ENCODE measurements at regions not wholly inside any gene's neighbourhood (a gene's known extent, or its start where the extent isn't known, plus 50 kb on each side); places are given as distances from the start of the nearest gene placed in this dataset.

GRCh38 chr2:144277622-144278354, 242.1 kb downstream of the ZEB2 start:
- no peak for DNase-seq (ENCODE audit: low spot score)
- intact Hi-C loops (cut with micrococcal nuclease) = loop anchor here (2.0 to 5.0 kb wide), 3 partner anchors 43 to 95 kb away; no protein-coding TSS in a partner anchor
- peaks cover 8% of the 10 kb centered on the region for H3K36me3 Mint-ChIP-seq (ENCODE audit: low read depth)
- H3K27me3 Mint-ChIP-seq (ENCODE audit: low read depth) = no peaks in the 10 kb centered on the region
- no peaks in the 10 kb centered on the region for H3K9me3 Mint-ChIP-seq
- peak overlapping the region; percentile 81 for H3K27ac Mint-ChIP-seq
- peaks cover 37% of the 10 kb centered on the region for H3K4me1 Mint-ChIP-seq (ENCODE audit: low read depth)
- no peak overlapping the region for H3K4me3 Mint-ChIP-seq (ENCODE audit: low read depth)

- Mint-ChIP-seq H3K4me3 (ENCODE audit: low read depth) (no peak overlapping the region), H3K9me3 (no peaks in the 10 kb centered on the region), H3K4me1 (ENCODE audit: low read depth) (peaks cover 38% of the 10 kb centered on the region), H3K27me3 (ENCODE audit: low read depth) (no peaks in the 10 kb centered on the region), H3K36me3 (ENCODE audit: low read depth) (peaks cover 16% of the 10 kb centered on the region), H3K27ac (no peak overlapping the region)
- intact Hi-C loops (cut with micrococcal nuclease) = loop anchor here (5.0 kb wide), 1 partner anchor 97 kb away; no protein-coding TSS in a partner anchor
- DNase-seq (ENCODE audit: low spot score) = no peak
Measured at GRCh38 chr2:144275340-144275739, 244.6 kb downstream of the ZEB2 start.

- H3K4me1 Mint-ChIP-seq (ENCODE audit: low read depth) = peaks cover 26% of the 10 kb centered on the region
- H3K4me3 Mint-ChIP-seq (ENCODE audit: low read depth) = no peak overlapping the region
- H3K36me3 Mint-ChIP-seq (ENCODE audit: low read depth) = peaks cover 16% of the 10 kb centered on the region
- DNase-seq (ENCODE audit: low spot score) = no peak
- intact Hi-C loops (cut with micrococcal nuclease) = no loop called here
- H3K9me3 Mint-ChIP-seq = no peaks in the 10 kb centered on the region
- H3K27me3 Mint-ChIP-seq (ENCODE audit: low read depth) = no peaks in the 10 kb centered on the region
- H3K27ac Mint-ChIP-seq = no peak overlapping the region
Measured at GRCh38 chr2:144274131-144274530, 245.8 kb downstream of the ZEB2 start.

- H3K9me3 Mint-ChIP-seq = no peaks in the 10 kb centered on the region
- H3K4me1 Mint-ChIP-seq (ENCODE audit: low read depth) = peaks cover 31% of the 10 kb centered on the region
- H3K4me3 Mint-ChIP-seq (ENCODE audit: low read depth) = no peak overlapping the region
- H3K36me3 Mint-ChIP-seq (ENCODE audit: low read depth) = peaks cover 21% of the 10 kb centered on the region
- no peaks in the 10 kb centered on the region for H3K27me3 Mint-ChIP-seq (ENCODE audit: low read depth)
- DNase-seq (ENCODE audit: low spot score) = no peak
- intact Hi-C loops (cut with micrococcal nuclease) = no loop called here
- no peak overlapping the region for H3K27ac Mint-ChIP-seq
Measured at GRCh38 chr2:144270951-144271350, 249.0 kb downstream of the ZEB2 start.

- peaks cover 39% of the 10 kb centered on the region for H3K4me1 Mint-ChIP-seq (ENCODE audit: low read depth)
- intact Hi-C loops (cut with micrococcal nuclease) = no loop called here
- DNase-seq (ENCODE audit: low spot score) = no peak
- H3K36me3 Mint-ChIP-seq (ENCODE audit: low read depth) = peaks cover 28% of the 10 kb centered on the region
- H3K27ac Mint-ChIP-seq = peak overlapping the region; percentile 84
- H3K27me3 Mint-ChIP-seq (ENCODE audit: low read depth) = no peaks in the 10 kb centered on the region
- H3K4me3 Mint-ChIP-seq (ENCODE audit: low read depth) = no peak overlapping the region
- H3K9me3 Mint-ChIP-seq = peaks cover 4% of the 10 kb centered on the region
Measured at GRCh38 chr2:144268036-144268678, 251.8 kb downstream of the ZEB2 start.

GRCh38 chr2:144267239-144267638, 252.7 kb downstream of the ZEB2 start:
- peaks cover 38% of the 10 kb centered on the region for H3K4me1 Mint-ChIP-seq (ENCODE audit: low read depth)
- H3K27ac Mint-ChIP-seq = peak overlapping the region; percentile 84
- DNase-seq (ENCODE audit: low spot score) = no peak
- peaks cover 25% of the 10 kb centered on the region for H3K36me3 Mint-ChIP-seq (ENCODE audit: low read depth)
- peaks cover 4% of the 10 kb centered on the region for H3K9me3 Mint-ChIP-seq
- intact Hi-C loops (cut with micrococcal nuclease) = loop anchor here (2.0 kb wide), 1 partner anchor 58 kb away; no protein-coding TSS in a partner anchor
- no peaks in the 10 kb centered on the region for H3K27me3 Mint-ChIP-seq (ENCODE audit: low read depth)
- peak overlapping the region; percentile 26 for H3K4me3 Mint-ChIP-seq (ENCODE audit: low read depth)

GRCh38 chr2:144265654-144266053, 254.3 kb downstream of the ZEB2 start:
- Mint-ChIP-seq H3K27me3 (ENCODE audit: low read depth) (no peaks in the 10 kb centered on the region), H3K4me3 (ENCODE audit: low read depth) (no peak overlapping the region), H3K36me3 (ENCODE audit: low read depth) (peaks cover 23% of the 10 kb centered on the region), H3K27ac (peak overlapping the region; percentile 54), H3K9me3 (peaks cover 4% of the 10 kb centered on the region), H3K4me1 (ENCODE audit: low read depth) (peaks cover 46% of the 10 kb centered on the region)
- DNase-seq (ENCODE audit: low spot score) = no peak
- intact Hi-C loops (cut with micrococcal nuclease) = loop anchor here (2.0 kb wide), 1 partner anchor 59 kb away; no protein-coding TSS in a partner anchor

- H3K36me3 Mint-ChIP-seq (ENCODE audit: low read depth) = peaks cover 45% of the 10 kb centered on the region
- H3K4me3 Mint-ChIP-seq (ENCODE audit: low read depth) = no peak overlapping the region
- peaks cover 28% of the 10 kb centered on the region for H3K9me3 Mint-ChIP-seq
- H3K27me3 Mint-ChIP-seq (ENCODE audit: low read depth) = no peaks in the 10 kb centered on the region
- H3K4me1 Mint-ChIP-seq (ENCODE audit: low read depth) = peaks cover 48% of the 10 kb centered on the region
- intact Hi-C loops (cut with micrococcal nuclease) = loop anchor here (1.0 kb wide), 2 partner anchors 28 to 256 kb away; no protein-coding TSS in a partner anchor
- DNase-seq (ENCODE audit: low spot score) = no peak
- peak overlapping the region; percentile 81 for H3K27ac Mint-ChIP-seq
Measured at GRCh38 chr2:144261966-144262365, 258.0 kb downstream of the ZEB2 start.

- no peak overlapping the region for H3K4me3 Mint-ChIP-seq (ENCODE audit: low read depth)
- H3K27me3 Mint-ChIP-seq (ENCODE audit: low read depth) = no peaks in the 10 kb centered on the region
- peaks cover 50% of the 10 kb centered on the region for H3K36me3 Mint-ChIP-seq (ENCODE audit: low read depth)
- H3K27ac Mint-ChIP-seq = peak overlapping the region; percentile 79
- H3K4me1 Mint-ChIP-seq (ENCODE audit: low read depth) = peaks cover 46% of the 10 kb centered on the region
- DNase-seq (ENCODE audit: low spot score) = no peak
- intact Hi-C loops (cut with micrococcal nuclease) = no loop called here
- H3K9me3 Mint-ChIP-seq = peaks cover 32% of the 10 kb centered on the region
Measured at GRCh38 chr2:144261336-144261735, 258.6 kb downstream of the ZEB2 start.

- H3K36me3 Mint-ChIP-seq (ENCODE audit: low read depth) = peaks cover 57% of the 10 kb centered on the region
- intact Hi-C loops (cut with micrococcal nuclease) = loop anchor here (5.0 kb wide), 1 partner anchor 77 kb away; no protein-coding TSS in a partner anchor
- no peak overlapping the region for H3K27ac Mint-ChIP-seq
- peaks cover 48% of the 10 kb centered on the region for H3K9me3 Mint-ChIP-seq
- H3K27me3 Mint-ChIP-seq (ENCODE audit: low read depth) = no peaks in the 10 kb centered on the region
- H3K4me3 Mint-ChIP-seq (ENCODE audit: low read depth) = no peak overlapping the region
- no peak for DNase-seq (ENCODE audit: low spot score)
- peaks cover 36% of the 10 kb centered on the region for H3K4me1 Mint-ChIP-seq (ENCODE audit: low read depth)
Measured at GRCh38 chr2:144259332-144259731, 260.6 kb downstream of the ZEB2 start.

GRCh38 chr2:144258154-144258553, 261.8 kb downstream of the ZEB2 start:
- no peak overlapping the region for H3K4me3 Mint-ChIP-seq (ENCODE audit: low read depth)
- peak overlapping the region; percentile 75 for H3K27ac Mint-ChIP-seq
- H3K27me3 Mint-ChIP-seq (ENCODE audit: low read depth) = no peaks in the 10 kb centered on the region
- H3K9me3 Mint-ChIP-seq = peaks cover 54% of the 10 kb centered on the region
- intact Hi-C loops (cut with micrococcal nuclease) = loop anchor here (5.0 kb wide), 1 partner anchor 76 kb away; no protein-coding TSS in a partner anchor
- H3K36me3 Mint-ChIP-seq (ENCODE audit: low read depth) = peaks cover 59% of the 10 kb centered on the region
- H3K4me1 Mint-ChIP-seq (ENCODE audit: low read depth) = peaks cover 35% of the 10 kb centered on the region
- no peak for DNase-seq (ENCODE audit: low spot score)

GRCh38 chr2:144256996-144257707, 262.8 kb downstream of the ZEB2 start:
- no peak overlapping the region for H3K4me3 Mint-ChIP-seq (ENCODE audit: low read depth)

More at GRCh38 chr2:144256996-144257707, 262.8 kb downstream of the ZEB2 start:
- no peaks in the 10 kb centered on the region for H3K27me3 Mint-ChIP-seq (ENCODE audit: low read depth)
- H3K9me3 Mint-ChIP-seq = peaks cover 62% of the 10 kb centered on the region
- peaks cover 33% of the 10 kb centered on the region for H3K4me1 Mint-ChIP-seq (ENCODE audit: low read depth)
- DNase-seq (ENCODE audit: low spot score) = no peak
- intact Hi-C loops (cut with micrococcal nuclease) = loop anchor here (5.0 kb wide), 1 partner anchor 75 kb away; no protein-coding TSS in a partner anchor
- H3K27ac Mint-ChIP-seq = peak overlapping the region; percentile 75
- peaks cover 68% of the 10 kb centered on the region for H3K36me3 Mint-ChIP-seq (ENCODE audit: low read depth)
